ENCODE measurements at regions not wholly inside any gene's neighbourhood (a gene's known extent, or its start where the extent isn't known, plus 50 kb on each side); places are given as distances from the start of the nearest gene placed in this dataset.

DNA sequence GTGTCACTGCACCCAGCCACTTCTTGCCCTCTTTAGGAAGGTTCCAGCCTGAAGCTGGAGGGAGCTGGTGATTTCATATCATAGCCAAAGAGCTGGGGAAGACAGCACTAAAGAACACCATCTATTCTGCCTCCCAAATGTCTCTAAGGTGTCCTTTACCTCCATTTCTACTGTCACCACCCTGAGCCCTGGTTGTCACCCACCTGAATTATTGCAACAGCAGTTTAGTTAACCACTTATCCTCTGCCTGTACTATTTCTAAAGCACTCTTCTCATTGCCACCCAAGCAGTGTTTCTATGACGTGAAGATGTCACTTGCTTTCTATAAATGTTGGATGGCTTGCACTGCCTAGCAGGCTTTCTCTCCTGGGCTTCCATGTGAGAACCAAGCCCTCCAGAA, 69.4 kb upstream of the EED start:
- TF ChIP-seq EP300 (IDR thresholded peaks at IDR 0.05), result no peak
- TF ChIP-seq, protein P1, sequence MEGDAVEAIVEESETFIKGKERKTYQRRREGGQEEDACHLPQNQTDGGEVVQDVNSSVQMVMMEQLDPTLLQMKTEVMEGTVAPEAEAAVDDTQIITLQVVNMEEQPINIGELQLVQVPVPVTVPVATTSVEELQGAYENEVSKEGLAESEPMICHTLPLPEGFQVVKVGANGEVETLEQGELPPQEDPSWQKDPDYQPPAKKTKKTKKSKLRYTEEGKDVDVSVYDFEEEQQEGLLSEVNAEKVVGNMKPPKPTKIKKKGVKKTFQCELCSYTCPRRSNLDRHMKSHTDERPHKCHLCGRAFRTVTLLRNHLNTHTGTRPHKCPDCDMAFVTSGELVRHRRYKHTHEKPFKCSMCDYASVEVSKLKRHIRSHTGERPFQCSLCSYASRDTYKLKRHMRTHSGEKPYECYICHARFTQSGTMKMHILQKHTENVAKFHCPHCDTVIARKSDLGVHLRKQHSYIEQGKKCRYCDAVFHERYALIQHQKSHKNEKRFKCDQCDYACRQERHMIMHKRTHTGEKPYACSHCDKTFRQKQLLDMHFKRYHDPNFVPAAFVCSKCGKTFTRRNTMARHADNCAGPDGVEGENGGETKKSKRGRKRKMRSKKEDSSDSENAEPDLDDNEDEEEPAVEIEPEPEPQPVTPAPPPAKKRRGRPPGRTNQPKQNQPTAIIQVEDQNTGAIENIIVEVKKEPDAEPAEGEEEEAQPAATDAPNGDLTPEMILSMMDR (IDR thresholded peaks at IDR 0.05), result no peak
- TF ChIP-seq POLR2A (IDR thresholded peaks at IDR 0.05), result no peak

Data from ovary (tissue), 3 donors.